ENCODE measurements at regions not wholly inside any gene's neighbourhood (a gene's known extent, or its start where the extent isn't known, plus 50 kb on each side); places are given as distances from the start of the nearest gene placed in this dataset.
"Not testable (repeated sequence)": the region's sequence is repeated elsewhere in the genome, so short reads cannot be mapped to it uniquely, and the experiment has no call there.

- DNase-seq (ENCODE audit: low read depth): not testable (repeated sequence)
Measured at GRCh38 chr6:16039892-16040627, 88.8 kb upstream of the MYLIP start.

GRCh38 chr6:16038938-16039337 lies 89.9 kb upstream of the MYLIP start:
- DNase-seq (ENCODE audit: low read depth): no peak

GRCh38 chr6:16035488-16036080 lies 93.3 kb upstream of the MYLIP start:
- no peak for DNase-seq (ENCODE audit: low read depth)

DNA sequence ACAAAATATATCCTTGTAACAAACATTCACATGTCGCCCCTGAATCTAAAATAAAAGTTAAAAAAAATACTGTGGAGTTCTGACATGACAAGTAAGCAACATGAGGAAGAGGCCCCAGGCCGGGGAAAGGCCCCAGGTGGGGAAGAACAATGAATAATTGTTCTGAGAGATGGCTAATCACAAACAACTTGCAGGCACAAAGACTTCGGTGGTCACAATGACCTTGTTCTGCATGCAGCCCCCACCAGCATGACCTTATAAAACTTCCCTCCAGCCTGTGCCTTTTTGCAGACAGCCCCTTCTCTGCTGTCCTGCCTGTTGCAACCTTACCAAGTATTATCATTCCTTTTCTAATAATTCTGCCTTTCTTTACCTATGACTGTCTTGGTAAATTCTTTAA lies 95.7 kb upstream of the MYLIP start:
- DNase-seq (ENCODE audit: low read depth): no peak

GRCh38 chr6:16031278-16031981 lies 97.5 kb upstream of the MYLIP start:
- DNase-seq (ENCODE audit: low read depth): no peak

DNA sequence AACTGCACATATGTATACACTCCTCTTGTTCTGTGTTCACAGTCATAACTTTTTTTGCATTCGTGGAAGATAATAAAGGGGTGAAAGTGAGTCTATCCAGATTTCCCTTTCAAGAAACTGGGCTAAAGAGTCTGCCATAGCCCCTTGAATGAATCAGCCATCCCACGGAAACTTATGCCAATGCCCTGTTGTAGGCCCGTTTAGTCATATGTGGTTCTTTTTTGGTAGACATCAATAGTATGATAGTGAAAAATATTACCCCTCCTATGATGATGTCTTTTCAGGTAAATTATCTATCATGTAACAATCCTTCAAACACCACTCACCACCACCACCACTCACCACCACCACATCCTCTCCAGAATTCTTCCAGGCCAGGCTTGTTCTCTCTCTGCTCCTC lies 99.9 kb upstream of the MYLIP start:
- no peak for DNase-seq (ENCODE audit: low read depth)

DNA sequence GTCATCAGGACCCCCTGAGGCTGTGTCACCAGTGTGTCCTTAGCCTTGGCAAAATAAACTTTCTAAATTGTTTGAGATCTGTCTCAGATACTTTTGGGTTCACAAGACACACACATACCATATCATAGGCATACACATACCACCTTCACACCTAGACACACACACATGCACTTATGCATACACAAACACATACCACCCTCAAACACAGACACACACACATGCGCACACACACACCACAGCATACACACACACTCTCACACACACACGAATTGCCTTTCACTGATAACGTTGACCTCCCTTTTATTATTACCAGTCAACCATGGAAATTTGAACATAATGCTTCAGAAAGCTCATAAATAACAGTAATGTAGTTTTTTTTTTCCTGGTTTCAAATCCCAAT lies 108.6 kb upstream of the MYLIP start:
- no peak for DNase-seq (ENCODE audit: low read depth)

- DNase-seq (ENCODE audit: low read depth): no peak
Measured at GRCh38 chr6:16019462-16019861, 109.4 kb upstream of the MYLIP start.

GRCh38 chr6:16018626-16019025 lies 110.3 kb upstream of the MYLIP start:
- no peak for DNase-seq (ENCODE audit: low read depth)

DNA sequence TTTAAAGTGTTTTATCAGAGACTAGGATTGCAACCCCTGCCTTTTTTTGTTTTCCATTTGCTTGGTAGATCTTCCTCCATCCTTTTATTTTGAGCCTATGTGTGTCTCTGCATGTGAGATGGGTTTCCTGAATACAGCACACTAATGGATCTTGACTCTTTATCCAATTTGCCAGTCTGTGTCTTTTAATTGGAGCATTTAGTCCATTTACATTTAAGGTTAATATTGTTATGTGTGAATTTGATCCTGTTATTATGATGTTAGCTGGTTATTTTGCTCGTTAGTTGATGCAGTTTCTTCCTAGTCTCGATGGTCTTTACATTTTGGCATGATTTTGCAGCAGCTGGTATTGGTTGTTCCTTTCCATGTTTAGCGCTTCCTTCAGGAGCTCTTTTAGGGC lies 114.6 kb upstream of the MYLIP start:
- DNase-seq (ENCODE audit: low read depth): not testable (repeated sequence)

GRCh38 chr6:16007146-16007545 lies 121.7 kb upstream of the MYLIP start:
- DNase-seq (ENCODE audit: low read depth): no peak

DNA sequence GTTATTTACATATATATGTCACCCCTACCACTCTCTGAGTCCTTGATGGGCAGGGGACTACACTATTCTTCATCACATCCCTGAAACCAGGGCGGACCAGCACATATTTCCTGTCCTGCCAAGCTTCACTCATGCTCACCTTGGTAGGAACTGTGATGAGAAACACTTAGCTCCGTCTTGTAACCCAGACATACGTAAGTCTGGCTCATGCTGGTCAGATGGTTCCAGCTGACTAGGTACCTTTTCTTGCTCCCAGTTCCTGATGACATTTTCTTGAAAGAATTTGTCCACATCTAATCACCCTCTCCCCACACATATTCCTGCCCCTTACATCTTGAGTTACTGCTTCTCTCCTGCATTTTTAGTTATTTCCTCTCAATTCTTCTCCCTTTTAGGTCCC lies 122.2 kb upstream of the MYLIP start:
- DNase-seq (ENCODE audit: low read depth): no peak

- no peak for DNase-seq (ENCODE audit: low read depth)
Measured at GRCh38 chr6:16004934-16005679, 123.8 kb upstream of the MYLIP start.

- no peak for DNase-seq (ENCODE audit: low read depth)
Measured at GRCh38 chr6:16003197-16003491, 125.7 kb upstream of the MYLIP start.

- DNase-seq (ENCODE audit: low read depth): no peak
Measured at GRCh38 chr6:16002332-16003196, 126.3 kb upstream of the MYLIP start.

GRCh38 chr6:16001158-16001557 lies 127.7 kb upstream of the MYLIP start:
- no peak for DNase-seq (ENCODE audit: low read depth)

DNA sequence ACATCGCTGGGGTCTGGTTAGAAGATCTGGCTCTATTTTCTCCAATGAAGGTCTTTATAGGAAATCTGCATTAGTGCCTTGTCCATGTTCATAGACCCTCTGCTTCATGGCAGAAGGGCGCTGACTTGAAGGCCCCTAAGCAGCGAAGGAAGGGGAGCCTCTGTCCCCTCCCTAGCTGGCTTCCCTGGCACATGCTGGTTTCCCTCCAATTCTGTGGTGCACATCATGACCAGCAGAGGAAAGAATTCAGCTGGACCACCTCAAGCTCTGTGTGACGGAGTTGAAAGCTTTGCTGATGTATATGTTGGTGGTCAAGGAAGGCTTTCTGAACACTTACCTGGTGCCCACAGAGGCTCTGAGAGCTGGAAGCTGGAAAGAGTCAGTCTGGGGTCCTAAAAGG lies 129.7 kb upstream of the MYLIP start:
- no peak for DNase-seq (ENCODE audit: low read depth)

GRCh38 chr6:15997586-15998388 lies 131.1 kb upstream of the MYLIP start:
- DNase-seq (ENCODE audit: low read depth): no peak

GRCh38 chr6:15996030-15996429 lies 132.9 kb upstream of the MYLIP start:
- no peak for DNase-seq (ENCODE audit: low read depth)

DNA sequence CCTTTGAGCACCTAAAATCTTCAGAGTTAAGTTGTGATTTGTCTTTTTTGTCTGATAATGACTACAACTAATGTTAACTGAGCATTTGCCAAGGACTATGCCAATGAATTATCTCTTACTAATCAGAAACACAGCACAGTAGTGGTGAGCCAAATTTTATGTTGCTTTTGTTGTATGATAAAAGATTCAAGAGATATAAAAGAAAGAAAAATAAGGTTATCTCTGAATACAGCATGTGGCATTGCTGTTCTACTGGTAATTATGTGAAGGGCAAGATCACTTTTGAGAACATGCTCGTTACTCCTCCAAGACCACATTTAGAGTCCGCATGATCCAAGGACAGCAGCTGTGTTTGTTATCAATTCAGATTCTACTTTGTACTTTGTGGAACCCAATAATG lies 133.4 kb upstream of the MYLIP start:
- DNase-seq (ENCODE audit: low read depth): no peak

- DNase-seq (ENCODE audit: low read depth): no peak
Measured at GRCh38 chr6:15994814-15995459, 133.9 kb upstream of the MYLIP start.
